WTC11 (cell line): ENCODE measurements at regions not wholly inside any gene's neighbourhood (a gene's known extent, or its start where the extent isn't known, plus 50 kb on each side); places are given as distances from the start of the nearest gene placed in this dataset.

Experiments used
- ATAC-seq: fragments of 200-7000 bp; cut with Tn5 transposase; 2 replicates; pipeline ENCODE4 v1.10.0; 2021; ENCODE audit warnings: mild to moderate bottlenecking, moderate library complexity
- CTCF ChIA-PET: fragments of 300-600 bp; sonication (Branson Sonifier 250); formaldehyde crosslinking; loops from one replicate; lab custom pipeline; 2021; ENCODE audit warnings: antibody characterized with exemption; lab: Charles Lee
- POLR2A ChIA-PET: fragments of 350-600 bp; sonication (Branson Sonifier 250); formaldehyde crosslinking; loops from one replicate; lab custom pipeline; 2021; ENCODE audit warnings: antibody characterized with exemption; lab: Charles Lee
- DNase-seq: peaks from one replicate; pipeline ENCODE4 v3.0.0; 2021; ENCODE audit warnings: low spot score
- H3K27ac Mint-ChIP-seq: 2 replicates; pipeline ENCODE4 v1.8.0; 2021; ENCODE audit warnings: mixed read lengths
- H3K27me3 Mint-ChIP-seq: 2 replicates; pipeline ENCODE4 v1.8.0; 2021; ENCODE audit warnings: low read depth, mild to moderate bottlenecking, moderate library complexity, mixed read lengths
- H3K36me3 Mint-ChIP-seq: 2 replicates; pipeline ENCODE4 v1.8.0; 2021; ENCODE audit warnings: mixed read lengths
- H3K4me1 Mint-ChIP-seq: 2 replicates; pipeline ENCODE4 v1.8.0; 2022; ENCODE audit warnings: mixed read lengths
- H3K4me3 Mint-ChIP-seq: 2 replicates; pipeline ENCODE4 v1.8.0; 2021; ENCODE audit warnings: mild to moderate bottlenecking, moderate library complexity, mixed read lengths
- H3K9me3 Mint-ChIP-seq: 2 replicates; pipeline ENCODE4 v1.8.0; 2021; ENCODE audit warnings: mixed read lengths
- ATF1 ChIP-seq: sonication (generic); formaldehyde crosslinking; IDR thresholded peaks from 2 replicates; pipeline ENCODE4 v1.8.1; 2023; ENCODE audit warnings: mild to moderate bottlenecking, moderate library complexity, missing genetic modification reagents
- ATF3 ChIP-seq: sonication (generic); formaldehyde crosslinking; conservative IDR thresholded peaks from 2 replicates; pipeline ENCODE4 v1.8.1; 2022; ENCODE audit warnings: mild to moderate bottlenecking, missing genetic modification reagents
- CDX4 ChIP-seq: fragments of 250-450 bp; sonication (Bioruptor Pico); IDR thresholded peaks from 2 replicates; pipeline ENCODE4 v1.9.0; 2021; ENCODE audit warnings: moderate library complexity, mild to moderate bottlenecking, inconsistent platforms, borderline replicate concordance
- CREB1 ChIP-seq: sonication (generic); formaldehyde crosslinking; IDR thresholded peaks from 2 replicates; pipeline ENCODE4 v1.8.0; 2023; ENCODE audit warnings: mild to moderate bottlenecking, missing genetic modification reagents
- E2F1 ChIP-seq: sonication (generic); formaldehyde crosslinking; IDR thresholded peaks from 2 replicates; pipeline ENCODE4 v1.8.0; 2022; ENCODE audit warnings: mild to moderate bottlenecking, missing genetic modification reagents
- E2F5 ChIP-seq: sonication (generic); formaldehyde crosslinking; IDR thresholded peaks from 2 replicates; pipeline ENCODE4 v1.8.1; 2022; ENCODE audit warnings: mild to moderate bottlenecking, moderate library complexity, missing genetic modification reagents
- ETV6 ChIP-seq: sonication (generic); formaldehyde crosslinking; IDR thresholded peaks from 2 replicates; pipeline ENCODE4 v1.8.1; 2022; ENCODE audit warnings: mild to moderate bottlenecking, missing genetic modification reagents
- GABPB1 ChIP-seq: sonication (generic); formaldehyde crosslinking; IDR thresholded peaks from 2 replicates; pipeline ENCODE4 v1.8.1; 2023; ENCODE audit warnings: mild to moderate bottlenecking, missing genetic modification reagents
- HMGA2 ChIP-seq: fragments of 250-450 bp; sonication (Bioruptor Pico); IDR thresholded peaks from 2 replicates; pipeline ENCODE4 v1.4.0; 2021; ENCODE audit warnings: mild to moderate bottlenecking, moderate library complexity
- HMGXB4 ChIP-seq: sonication (generic); formaldehyde crosslinking; IDR thresholded peaks from 2 replicates; pipeline ENCODE4 v1.8.1; 2023; ENCODE audit warnings: mild to moderate bottlenecking, moderate library complexity, missing genetic modification reagents
- JUN ChIP-seq: sonication (generic); formaldehyde crosslinking; IDR thresholded peaks from 2 replicates; pipeline ENCODE4 v1.8.0; 2023; ENCODE audit warnings: mild to moderate bottlenecking, missing genetic modification reagents
- MLX ChIP-seq: sonication (generic); formaldehyde crosslinking; IDR thresholded peaks from 2 replicates; pipeline ENCODE4 v1.8.1; 2023; ENCODE audit warnings: mild to moderate bottlenecking, missing genetic modification reagents, moderate library complexity
- NFYB ChIP-seq: sonication (generic); formaldehyde crosslinking; conservative IDR thresholded peaks from 2 replicates; pipeline ENCODE4 v1.8.0; 2022; ENCODE audit warnings: low read depth, missing genetic modification reagents
- PRDM15 ChIP-seq: sonication (generic); formaldehyde crosslinking; IDR thresholded peaks from 2 replicates; pipeline ENCODE4 v1.8.0; 2022; ENCODE audit warnings: missing genetic modification reagents
- PRRX2 ChIP-seq: fragments of 250-450 bp; sonication (Bioruptor Pico); IDR thresholded peaks from 2 replicates; pipeline ENCODE4 v1.8.0; 2021; ENCODE audit warnings: mild to moderate bottlenecking
- ZNF219 ChIP-seq: sonication (generic); formaldehyde crosslinking; IDR thresholded peaks from 2 replicates; pipeline ENCODE4 v1.8.0; 2023; ENCODE audit warnings: missing genetic modification reagents, mild to moderate bottlenecking, borderline replicate concordance
- ZNF317 ChIP-seq: sonication (generic); formaldehyde crosslinking; IDR thresholded peaks from 2 replicates; pipeline ENCODE4 v1.8.1; 2023; ENCODE audit warnings: low read depth, mild to moderate bottlenecking, moderate library complexity, missing genetic modification reagents, borderline replicate concordance
- ZNF396 ChIP-seq: fragments of 250-450 bp; sonication (Bioruptor Pico); IDR thresholded peaks from 2 replicates; pipeline ENCODE4 v1.8.0; 2021; ENCODE audit warnings: mild to moderate bottlenecking, moderate library complexity, borderline replicate concordance
- ZNF532 ChIP-seq: fragments of 250-450 bp; sonication (Bioruptor Pico); IDR thresholded peaks from 2 replicates; pipeline ENCODE4 v1.9.0; 2021; ENCODE audit warnings: mild to moderate bottlenecking, borderline replicate concordance

GRCh38 chr3:148297013-148297412 is 400.7 kb upstream of the AGTR1 start (continued):
- TF ChIP-seq ZNF219 (CRISPR knock-in tag), result no peak
- TF ChIP-seq ETV6, result no peak
- TF ChIP-seq ZNF317 (CRISPR knock-in tag), result no peak
- no peak for TF ChIP-seq HMGXB4 (CRISPR knock-in tag)
- no peak for TF ChIP-seq JUN
- no peak for TF ChIP-seq GABPB1 (CRISPR knock-in tag)
- TF ChIP-seq ZNF532 (CRISPR knock-in tag), result no peak
- TF ChIP-seq HMGA2 (CRISPR knock-in tag), result no peak
- TF ChIP-seq ATF3 (CRISPR knock-in tag), result no peak
- no peak for TF ChIP-seq E2F5
- TF ChIP-seq ZNF396, result no peak

- Mint-ChIP-seq H3K9me3 (no peaks in the 10 kb centered on the region), H3K4me3 (no peak overlapping the region)
- TF ChIP-seq E2F1 (CRISPR knock-in tag), result no peak
- TF ChIP-seq PRDM15 (CRISPR knock-in tag), result no peak
- no peak for TF ChIP-seq MLX (CRISPR knock-in tag)
- no peak for TF ChIP-seq NFYB (CRISPR knock-in tag)
- TF ChIP-seq CDX4 (CRISPR knock-in tag), result no peak
- no peak for TF ChIP-seq PRRX2 (CRISPR knock-in tag)
- no peak for TF ChIP-seq CREB1 (CRISPR knock-in tag)
- no peak for TF ChIP-seq ETV6
- no peak for TF ChIP-seq ATF1 (CRISPR knock-in tag)
Observed at GRCh38 chr3:148307443-148307843, 390.3 kb upstream of the AGTR1 start.

More at GRCh38 chr3:148307443-148307843, 390.3 kb upstream of the AGTR1 start:
- Mint-ChIP-seq H3K4me1 (no peaks in the 10 kb centered on the region), H3K27me3 (no peaks in the 10 kb centered on the region), H3K36me3 (no peaks in the 10 kb centered on the region), H3K27ac (no peak overlapping the region)
- ChIA-PET CTCF (no interaction called here), POLR2A (no interaction called here)
- no peak for DNase-seq
- ATAC-seq, result no peak
